ENCODE measurements at regions not wholly inside any gene's neighbourhood (a gene's known extent, or its start where the extent isn't known, plus 50 kb on each side); places are given as distances from the start of the nearest gene placed in this dataset.

DNA sequence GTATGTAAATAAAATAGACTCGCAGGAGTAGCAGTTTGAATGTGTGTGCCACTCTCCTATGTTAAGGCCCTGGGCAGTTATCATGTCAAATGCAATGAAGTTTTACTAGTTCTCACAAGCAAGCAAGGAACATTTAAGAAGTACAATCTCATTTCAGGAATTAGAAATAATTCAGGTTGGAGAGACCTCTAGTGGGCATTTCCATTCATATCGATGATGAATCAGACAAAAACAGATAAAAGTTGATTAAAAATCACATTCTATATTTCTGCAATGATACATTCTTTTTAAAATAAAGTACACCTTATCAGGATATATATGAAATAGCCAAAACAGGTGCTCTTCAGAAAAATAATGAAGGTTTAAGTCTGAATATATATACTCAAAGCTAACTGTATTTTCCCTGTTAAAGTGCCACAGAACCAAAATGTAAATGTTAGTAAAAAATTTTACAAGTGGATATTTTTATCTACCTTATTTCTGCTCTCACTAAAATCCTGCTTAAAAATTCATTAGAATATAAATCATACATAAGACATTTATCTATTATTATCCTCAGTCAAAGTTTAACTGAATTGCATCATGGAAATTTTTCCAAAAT, 492.4 kb upstream of the FRG2C start:
- no peak for TF ChIP-seq EZH2 (IDR thresholded peaks at IDR 0.05; ENCODE audit: borderline replicate concordance, control insufficient read depth, low read depth, low read length)
- TF ChIP-seq, protein P1, sequence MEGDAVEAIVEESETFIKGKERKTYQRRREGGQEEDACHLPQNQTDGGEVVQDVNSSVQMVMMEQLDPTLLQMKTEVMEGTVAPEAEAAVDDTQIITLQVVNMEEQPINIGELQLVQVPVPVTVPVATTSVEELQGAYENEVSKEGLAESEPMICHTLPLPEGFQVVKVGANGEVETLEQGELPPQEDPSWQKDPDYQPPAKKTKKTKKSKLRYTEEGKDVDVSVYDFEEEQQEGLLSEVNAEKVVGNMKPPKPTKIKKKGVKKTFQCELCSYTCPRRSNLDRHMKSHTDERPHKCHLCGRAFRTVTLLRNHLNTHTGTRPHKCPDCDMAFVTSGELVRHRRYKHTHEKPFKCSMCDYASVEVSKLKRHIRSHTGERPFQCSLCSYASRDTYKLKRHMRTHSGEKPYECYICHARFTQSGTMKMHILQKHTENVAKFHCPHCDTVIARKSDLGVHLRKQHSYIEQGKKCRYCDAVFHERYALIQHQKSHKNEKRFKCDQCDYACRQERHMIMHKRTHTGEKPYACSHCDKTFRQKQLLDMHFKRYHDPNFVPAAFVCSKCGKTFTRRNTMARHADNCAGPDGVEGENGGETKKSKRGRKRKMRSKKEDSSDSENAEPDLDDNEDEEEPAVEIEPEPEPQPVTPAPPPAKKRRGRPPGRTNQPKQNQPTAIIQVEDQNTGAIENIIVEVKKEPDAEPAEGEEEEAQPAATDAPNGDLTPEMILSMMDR (IDR thresholded peaks at IDR 0.05 in 2 of 3, conservative IDR thresholded peaks at IDR 0.05 in 1 of 3; ENCODE audit: control insufficient read depth in 2 of 3, extremely low read depth in 1 of 3, insufficient read depth in 1 of 3, low read depth in 3 of 3, low read length in 3 of 3) = peak; percentile 13 to 50 (median 29); a peak in 2 of 6 replicates
- no peak for TF ChIP-seq CEBPB (IDR thresholded peaks at IDR 0.05; ENCODE audit: borderline replicate concordance in 1 of 2, low read depth in 2 of 2, low read length in 2 of 2)
- no peak for TF ChIP-seq CBX3 (IDR thresholded peaks at IDR 0.05; ENCODE audit: borderline replicate concordance, low read depth)
- TF ChIP-seq EP300 (IDR thresholded peaks at IDR 0.05; ENCODE audit: borderline replicate concordance in 1 of 2, control insufficient read depth in 1 of 2, low read depth in 2 of 2, low read length in 2 of 2) = no peak
- no peak for TF ChIP-seq NRF1 (conservative IDR thresholded peaks at IDR 0.05; ENCODE audit: low read depth, low read length)
- TF ChIP-seq, protein P2, sequence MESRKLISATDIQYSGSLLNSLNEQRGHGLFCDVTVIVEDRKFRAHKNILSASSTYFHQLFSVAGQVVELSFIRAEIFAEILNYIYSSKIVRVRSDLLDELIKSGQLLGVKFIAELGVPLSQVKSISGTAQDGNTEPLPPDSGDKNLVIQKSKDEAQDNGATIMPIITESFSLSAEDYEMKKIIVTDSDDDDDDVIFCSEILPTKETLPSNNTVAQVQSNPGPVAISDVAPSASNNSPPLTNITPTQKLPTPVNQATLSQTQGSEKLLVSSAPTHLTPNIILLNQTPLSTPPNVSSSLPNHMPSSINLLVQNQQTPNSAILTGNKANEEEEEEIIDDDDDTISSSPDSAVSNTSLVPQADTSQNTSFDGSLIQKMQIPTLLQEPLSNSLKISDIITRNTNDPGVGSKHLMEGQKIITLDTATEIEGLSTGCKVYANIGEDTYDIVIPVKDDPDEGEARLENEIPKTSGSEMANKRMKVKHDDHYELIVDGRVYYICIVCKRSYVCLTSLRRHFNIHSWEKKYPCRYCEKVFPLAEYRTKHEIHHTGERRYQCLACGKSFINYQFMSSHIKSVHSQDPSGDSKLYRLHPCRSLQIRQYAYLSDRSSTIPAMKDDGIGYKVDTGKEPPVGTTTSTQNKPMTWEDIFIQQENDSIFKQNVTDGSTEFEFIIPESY (IDR thresholded peaks at IDR 0.05) = no peak
- no peak for TF ChIP-seq TARDBP (IDR thresholded peaks at IDR 0.05; ENCODE audit: borderline replicate concordance)
- TF ChIP-seq NFXL1 (IDR thresholded peaks at IDR 0.05; ENCODE audit: borderline replicate concordance) = no peak
- TF ChIP-seq ATF7 (IDR thresholded peaks at IDR 0.05; ENCODE audit: low read depth) = no peak
- no peak for TF ChIP-seq RFX5 (IDR thresholded peaks at IDR 0.05; ENCODE audit: low read depth, low read length)

All from GM12878 (cell line).